PC-9 (cell line): ENCODE measurements at regions not wholly inside any gene's neighbourhood (a gene's known extent, or its start where the extent isn't known, plus 50 kb on each side); places are given as distances from the start of the nearest gene placed in this dataset.

Experiments used
- BruUV-seq: library from RNA; stranded (reverse); fragments of 400-500 nt; replicated peaks from 2 replicates; lab custom pipeline; 2021; lab: Mats Ljungman, UMichigan
- CTCF ChIA-PET: fragments of 300-600 bp; sonication (Branson Sonifier 250); formaldehyde crosslinking; loops from one replicate; lab custom pipeline; 2022; ENCODE audit warnings: antibody characterized with exemption; lab: Charles Lee
- POLR2A ChIA-PET: fragments of 300-600 bp; sonication (Branson Sonifier 250); formaldehyde crosslinking; loops from one replicate; lab custom pipeline; 2022; ENCODE audit warnings: antibody characterized with exemption; ENCODE audit not compliant: unreplicated experiment; lab: Charles Lee
- DNase-seq, 2 experiments: peaks; one replicate each; pipeline versions ENCODE4 v3.0.0 to v3.0.0-alpha.2; 2015 to 2022; ENCODE audit warnings: mixed read lengths in 1 of 2
- H2AFZ ChIP-seq: fragments of 200-600 bp; sonication (generic); 2 replicates; pipeline ENCODE4 v1.8.1; 2017; ENCODE audit warnings: antibody characterized with exemption
- H3F3A ChIP-seq: fragments of 200-600 bp; sonication (generic); 2 replicates; pipeline ENCODE4 v1.8.1; 2017; ENCODE audit warnings: antibody characterized with exemption, mild to moderate bottlenecking, low read depth; ENCODE audit not compliant: insufficient read depth
- H3K27ac ChIP-seq: fragments of 200-600 bp; sonication (generic); 2 replicates; pipeline ENCODE4 v1.6.1; 2016; ENCODE audit warnings: mixed run types
- H3K27me3 ChIP-seq: fragments of 200-600 bp; sonication (generic); 2 replicates; pipeline ENCODE4 v1.6.1; 2016; ENCODE audit warnings: low read depth, mixed run types; ENCODE audit not compliant: insufficient read depth
- H3K36me3 ChIP-seq: fragments of 200-600 bp; sonication (generic); 2 replicates; pipeline ENCODE4 v1.6.1; 2016; ENCODE audit warnings: low read depth, mixed run types
- H3K4me1 ChIP-seq: fragments of 200-600 bp; sonication (generic); replicated peaks from 2 replicates; pipeline ENCODE4 v1.6.1; 2016; ENCODE audit warnings: mixed run types; ENCODE audit not compliant: insufficient read depth
- H3K4me2 ChIP-seq: fragments of 200-600 bp; sonication (generic); 2 replicates; pipeline ENCODE4 v1.6.1; 2017; ENCODE audit warnings: mixed run types
- H3K4me3 ChIP-seq: fragments of 200-600 bp; sonication (generic); 2 replicates; pipeline ENCODE4 v1.6.1; 2016; ENCODE audit warnings: mixed run types
- H3K79me2 ChIP-seq: fragments of 200-600 bp; sonication (generic); 2 replicates; pipeline ENCODE4 v1.6.1; 2017; ENCODE audit warnings: low read depth, mixed run types
- H3K9me2 ChIP-seq: fragments of 200-600 bp; sonication (generic); 2 replicates; pipeline ENCODE4 v1.8.1; 2017; ENCODE audit warnings: mild to moderate bottlenecking; ENCODE audit not compliant: insufficient read depth
- H3K9me3 ChIP-seq: fragments of 200-600 bp; sonication (generic); 2 replicates; pipeline ENCODE4 v1.8.1; 2016; ENCODE audit warnings: low read depth; ENCODE audit not compliant: insufficient read depth
- H4K20me1 ChIP-seq: fragments of 200-600 bp; sonication (generic); 2 replicates; pipeline ENCODE4 v1.8.1; 2017; ENCODE audit not compliant: insufficient read depth
- EZH2 ChIP-seq: fragments of 200-600 bp; sonication (generic); IDR thresholded peaks from 2 replicates; pipeline ENCODE4 v1.8.0; 2017; ENCODE audit warnings: antibody characterized with exemption, low read depth
- intact Hi-C: fragments of 100-400 bp; cut with micrococcal nuclease; formaldehyde crosslinking; loops from one replicate; pipeline ENCODE4 v1.10.0; 2022; ENCODE audit not compliant: unreplicated experiment
- TF ChIP-seq, protein P1 (sequence below): fragments of 200-600 bp; sonication (generic); conservative IDR thresholded peaks from 2 replicates; pipeline ENCODE4 v1.6.1; 2017; ENCODE audit warnings: mixed run types, antibody characterized with exemption, mild to moderate bottlenecking, moderate library complexity

DNA sequence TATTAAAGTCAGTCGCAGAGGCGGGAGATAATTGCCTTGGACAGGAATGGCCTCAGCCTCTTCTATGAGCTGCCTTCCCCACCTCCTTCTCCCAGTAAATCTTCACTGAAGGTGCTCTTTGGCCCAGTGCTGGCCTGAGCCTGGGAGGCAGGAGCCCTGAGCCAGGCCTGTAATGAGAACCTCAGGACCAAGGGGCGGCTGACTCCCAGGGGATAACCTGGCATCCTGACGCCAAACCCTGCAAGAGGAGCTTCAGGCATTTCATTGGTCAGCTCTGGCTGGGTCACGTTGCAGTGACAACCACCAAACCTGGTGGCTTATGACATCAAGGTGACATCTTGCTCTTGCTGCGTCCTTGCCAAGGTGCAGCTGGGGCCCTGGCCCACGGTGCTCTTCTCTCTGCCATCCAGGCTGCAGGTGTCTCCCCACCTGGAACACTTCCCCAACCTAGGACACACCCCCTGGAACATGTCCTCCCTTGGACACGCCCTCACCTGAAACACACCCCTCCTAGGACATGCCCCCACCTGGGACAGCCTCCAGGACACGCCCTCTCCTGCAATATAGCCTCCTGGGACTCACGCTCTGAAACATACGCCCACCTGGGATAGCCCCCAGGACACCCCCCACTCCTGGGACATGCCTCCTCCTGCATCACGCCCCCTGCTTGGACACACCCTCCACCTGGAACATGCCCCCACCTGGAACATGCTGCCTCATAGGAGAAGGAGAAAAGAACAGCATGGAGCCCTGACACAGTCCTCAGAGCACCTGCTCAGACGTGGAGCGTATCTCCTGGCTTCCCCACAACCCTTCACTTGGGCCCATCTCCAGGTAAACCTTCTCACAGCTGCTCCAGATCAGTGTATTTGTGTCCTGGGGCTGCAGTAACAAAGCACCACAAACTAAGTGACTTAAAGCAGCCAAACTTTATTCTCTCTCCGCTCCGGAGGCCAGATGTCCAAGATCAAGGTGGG, 333.6 kb downstream of the NPHP4 start:
- CTCF ChIA-PET = no interaction called here
- H3K36me3 ChIP-seq = no peaks in the 10 kb centered on the region
- no peaks in the 10 kb centered on the region for H4K20me1 ChIP-seq
- H3F3A ChIP-seq = no peaks in the 10 kb centered on the region
- intact Hi-C loops = no loop called here
- H3K4me3 ChIP-seq = no peak overlapping the region
- no peak overlapping the region for H2AFZ ChIP-seq
- no peak overlapping the region for H3K27ac ChIP-seq
- no peak overlapping the region for H3K4me2 ChIP-seq
- peaks cover 3% of the 10 kb centered on the region; the same call in 1 of the 2 replicates for H3K27me3 ChIP-seq
- no peaks in the 10 kb centered on the region for H3K9me3 ChIP-seq
- H3K79me2 ChIP-seq = no peaks in the 10 kb centered on the region
- no peaks in the 10 kb centered on the region for H3K9me2 ChIP-seq
- no peak for DNase-seq
- TF ChIP-seq, protein P1, sequence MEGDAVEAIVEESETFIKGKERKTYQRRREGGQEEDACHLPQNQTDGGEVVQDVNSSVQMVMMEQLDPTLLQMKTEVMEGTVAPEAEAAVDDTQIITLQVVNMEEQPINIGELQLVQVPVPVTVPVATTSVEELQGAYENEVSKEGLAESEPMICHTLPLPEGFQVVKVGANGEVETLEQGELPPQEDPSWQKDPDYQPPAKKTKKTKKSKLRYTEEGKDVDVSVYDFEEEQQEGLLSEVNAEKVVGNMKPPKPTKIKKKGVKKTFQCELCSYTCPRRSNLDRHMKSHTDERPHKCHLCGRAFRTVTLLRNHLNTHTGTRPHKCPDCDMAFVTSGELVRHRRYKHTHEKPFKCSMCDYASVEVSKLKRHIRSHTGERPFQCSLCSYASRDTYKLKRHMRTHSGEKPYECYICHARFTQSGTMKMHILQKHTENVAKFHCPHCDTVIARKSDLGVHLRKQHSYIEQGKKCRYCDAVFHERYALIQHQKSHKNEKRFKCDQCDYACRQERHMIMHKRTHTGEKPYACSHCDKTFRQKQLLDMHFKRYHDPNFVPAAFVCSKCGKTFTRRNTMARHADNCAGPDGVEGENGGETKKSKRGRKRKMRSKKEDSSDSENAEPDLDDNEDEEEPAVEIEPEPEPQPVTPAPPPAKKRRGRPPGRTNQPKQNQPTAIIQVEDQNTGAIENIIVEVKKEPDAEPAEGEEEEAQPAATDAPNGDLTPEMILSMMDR = no peak
- no peak for TF ChIP-seq EZH2
- no TSS peak for BruUV-seq
- H3K4me1 ChIP-seq = no peaks in the 10 kb centered on the region
- POLR2A ChIA-PET = no interaction called here

GRCh38 chr1:5651964-5652821, 340.0 kb downstream of the NPHP4 start:
- H3K36me3 ChIP-seq = no peaks in the 10 kb centered on the region
- H3K79me2 ChIP-seq = no peaks in the 10 kb centered on the region
- POLR2A ChIA-PET = no interaction called here
- intact Hi-C loops = no loop called here
- no peaks in the 10 kb centered on the region for H3K4me1 ChIP-seq
- CTCF ChIA-PET = no interaction called here
- no peaks in the 10 kb centered on the region for H3K9me2 ChIP-seq
- no peak overlapping the region for H3K27ac ChIP-seq
- BruUV-seq = no TSS peak
- peaks cover 41% of the 10 kb centered on the region for H3K27me3 ChIP-seq
- no peak overlapping the region for H3K4me2 ChIP-seq
- no peak overlapping the region for H3K4me3 ChIP-seq
- H3F3A ChIP-seq = no peaks in the 10 kb centered on the region
- TF ChIP-seq, protein P1 = no peak
- no peak for TF ChIP-seq EZH2
- peak in 1 of 2 experiments; percentile 36 for DNase-seq
- H3K9me3 ChIP-seq = no peaks in the 10 kb centered on the region
- no peaks in the 10 kb centered on the region for H4K20me1 ChIP-seq
- H2AFZ ChIP-seq = no peak overlapping the region

DNA sequence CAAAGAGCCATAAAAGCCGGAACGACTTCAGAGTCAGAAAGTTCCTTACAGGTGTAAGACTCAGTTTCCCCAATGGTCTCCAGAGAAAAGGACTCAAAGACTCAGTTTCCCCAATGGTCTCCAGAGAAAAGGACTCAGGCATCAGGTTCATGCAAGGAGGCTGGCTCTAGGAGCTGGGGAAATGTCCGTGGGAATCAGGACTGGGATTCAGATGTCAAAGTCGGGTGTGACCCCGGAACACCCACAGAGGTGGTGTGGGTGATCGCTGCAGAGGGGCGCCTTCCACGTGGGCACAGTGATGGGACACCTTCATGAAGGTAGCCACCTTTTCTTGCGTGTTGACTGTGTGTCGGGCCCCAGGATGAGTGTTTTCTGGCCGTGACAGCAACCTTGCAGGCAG, 340.8 kb downstream of the NPHP4 start:
- H3K79me2 ChIP-seq = no peaks in the 10 kb centered on the region
- H3K9me2 ChIP-seq = no peaks in the 10 kb centered on the region
- no peak overlapping the region for H3K27ac ChIP-seq
- H3K4me1 ChIP-seq = no peaks in the 10 kb centered on the region
- no peak overlapping the region for H3K4me2 ChIP-seq
- no peak overlapping the region for H2AFZ ChIP-seq
- TF ChIP-seq, protein P1 = no peak
- TF ChIP-seq EZH2 = no peak
- POLR2A ChIA-PET = no interaction called here
- H3K4me3 ChIP-seq = no peak overlapping the region
- no peaks in the 10 kb centered on the region for H3K9me3 ChIP-seq
- H4K20me1 ChIP-seq = no peaks in the 10 kb centered on the region
- intact Hi-C loops = no loop called here
- H3K27me3 ChIP-seq = peaks cover 41% of the 10 kb centered on the region
- CTCF ChIA-PET = no interaction called here
- no TSS peak for BruUV-seq
- H3F3A ChIP-seq = no peaks in the 10 kb centered on the region
- H3K36me3 ChIP-seq = no peaks in the 10 kb centered on the region
- no peak for DNase-seq
